ENCODE measurements at regions not wholly inside any gene's neighbourhood (a gene's known extent, or its start where the extent isn't known, plus 50 kb on each side); places are given as distances from the start of the nearest gene placed in this dataset.

- Histone ChIP-seq H3K27ac (ENCODE audit: low read length) (no peak overlapping the region), H3K4me1 (ENCODE audit: low read length) (no peaks in the 10 kb centered on the region)
Observed at GRCh38 chr2:193590831-193591230, 1396.1 kb upstream of the TMEFF2 start.

GRCh38 chr2:193584522-193584938, 1389.8 kb upstream of the TMEFF2 start:
- peaks cover 4% of the 10 kb centered on the region; the same call in 1 of the 2 replicates for H3K9me3 ChIP-seq (ENCODE audit: low read length)
- no peaks in the 10 kb centered on the region for H3K9me2 ChIP-seq (replicated peaks; ENCODE audit: insufficient read depth, low read length)
- H3K27ac ChIP-seq (ENCODE audit: low read length): no peak overlapping the region
- H3K79me2 ChIP-seq (ENCODE audit: low read length): no peaks in the 10 kb centered on the region
- no peaks in the 10 kb centered on the region for H3K36me3 ChIP-seq (ENCODE audit: insufficient read depth, low read length)
- H2AFZ ChIP-seq (ENCODE audit: low read length): no peak overlapping the region
- no peak overlapping the region for H3K4me2 ChIP-seq (ENCODE audit: low read depth, low read length, poor library complexity, severe bottlenecking)
- H3K4me1 ChIP-seq (ENCODE audit: low read length): no peaks in the 10 kb centered on the region
- DNase-seq: peak; percentile 75
- no peak overlapping the region for H3K4me3 ChIP-seq (ENCODE audit: low read length)
- H3K27me3 ChIP-seq (ENCODE audit: low read length): no peaks in the 10 kb centered on the region
- H4K20me1 ChIP-seq (ENCODE audit: insufficient read depth, low read depth, low read length): no peaks in the 10 kb centered on the region
- H3K9ac ChIP-seq (ENCODE audit: low read length): no peak overlapping the region

More at GRCh38 chr2:193590831-193591230, 1396.1 kb upstream of the TMEFF2 start:
- no peak overlapping the region for H3K9ac ChIP-seq (ENCODE audit: low read length)
- H4K20me1 ChIP-seq (ENCODE audit: insufficient read depth, low read depth, low read length): no peaks in the 10 kb centered on the region
- no peaks in the 10 kb centered on the region for H3K27me3 ChIP-seq (ENCODE audit: low read length)
- no peak overlapping the region for H3K4me3 ChIP-seq (ENCODE audit: low read length)
- H3K36me3 ChIP-seq (ENCODE audit: insufficient read depth, low read length): no peaks in the 10 kb centered on the region
- no peak for DNase-seq
- H2AFZ ChIP-seq (ENCODE audit: low read length): no peak overlapping the region
- H3K79me2 ChIP-seq (ENCODE audit: low read length): no peaks in the 10 kb centered on the region
- H3K9me2 ChIP-seq (replicated peaks; ENCODE audit: insufficient read depth, low read length): no peaks in the 10 kb centered on the region
- peaks cover 7% of the 10 kb centered on the region for H3K9me3 ChIP-seq (ENCODE audit: low read length)
- no peak overlapping the region for H3K4me2 ChIP-seq (ENCODE audit: low read depth, low read length, poor library complexity, severe bottlenecking)

DNA sequence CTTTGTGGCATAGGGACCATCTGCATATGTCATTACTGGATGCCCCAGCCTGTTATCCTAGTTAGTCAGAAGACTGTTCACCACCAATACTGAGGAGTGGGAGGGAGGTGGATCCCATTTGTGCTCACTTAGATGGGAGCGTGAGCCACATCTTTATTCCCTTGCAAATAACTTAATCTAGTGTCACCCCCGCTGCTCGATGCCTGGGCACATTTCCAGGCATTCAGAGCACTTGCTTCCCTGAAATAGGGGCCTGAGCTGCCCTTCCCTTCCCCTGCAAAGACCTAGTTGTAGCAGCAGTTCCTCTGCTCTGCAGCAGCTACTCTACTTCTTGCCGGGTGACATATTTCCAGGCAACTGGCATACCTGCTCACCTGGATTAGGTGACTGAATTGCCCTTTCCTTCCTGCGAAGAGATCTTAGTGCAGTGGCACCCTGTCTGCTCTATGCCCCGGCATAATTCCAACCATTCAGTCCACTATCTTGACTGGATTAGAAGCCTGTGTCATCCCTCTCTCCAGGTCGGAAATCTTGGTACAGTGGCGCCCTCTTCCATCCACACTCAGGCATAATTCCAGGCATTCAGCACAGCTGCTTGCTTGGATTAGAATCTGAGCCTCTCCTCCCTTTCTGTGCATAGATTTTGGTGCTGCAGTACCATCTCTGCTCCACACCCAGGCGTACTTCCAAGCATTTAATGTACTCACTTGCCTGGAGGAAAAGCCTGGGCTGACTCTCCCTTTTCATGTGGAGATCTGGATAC, 1389.1 kb upstream of the TMEFF2 start:
- Histone ChIP-seq H3K36me3 (ENCODE audit: insufficient read depth, low read length) (no peaks in the 10 kb centered on the region), H3K27ac (ENCODE audit: low read length) (no peak overlapping the region), H3K9ac (ENCODE audit: low read length) (no peak overlapping the region), H3K4me2 (ENCODE audit: low read depth, low read length, poor library complexity, severe bottlenecking) (no peak overlapping the region), H3K4me1 (ENCODE audit: low read length) (no peaks in the 10 kb centered on the region), H3K79me2 (ENCODE audit: low read length) (no peaks in the 10 kb centered on the region), H3K9me2 (replicated peaks; ENCODE audit: insufficient read depth, low read length) (no peaks in the 10 kb centered on the region), H2AFZ (ENCODE audit: low read length) (no peak overlapping the region), H3K4me3 (ENCODE audit: low read length) (no peak overlapping the region), H3K27me3 (ENCODE audit: low read length) (no peaks in the 10 kb centered on the region), H4K20me1 (ENCODE audit: insufficient read depth, low read depth, low read length) (no peaks in the 10 kb centered on the region), H3K9me3 (ENCODE audit: low read length) (peaks cover 4% of the 10 kb centered on the region; the same call in 1 of the 2 replicates)
- DNase-seq: peak; percentile 43

- DNase-seq: no peak
- Histone ChIP-seq H2AFZ (ENCODE audit: low read length) (no peak overlapping the region), H3K79me2 (ENCODE audit: low read length) (no peaks in the 10 kb centered on the region), H3K4me1 (ENCODE audit: low read length) (peaks cover 6% of the 10 kb centered on the region), H3K9me2 (replicated peaks; ENCODE audit: insufficient read depth, low read length) (no peaks in the 10 kb centered on the region), H3K9ac (ENCODE audit: low read length) (no peak overlapping the region), H3K4me2 (ENCODE audit: low read depth, low read length, poor library complexity, severe bottlenecking) (no peak overlapping the region), H3K9me3 (ENCODE audit: low read length) (no peaks in the 10 kb centered on the region), H3K4me3 (ENCODE audit: low read length) (no peak overlapping the region), H3K36me3 (ENCODE audit: insufficient read depth, low read length) (no peaks in the 10 kb centered on the region), H4K20me1 (ENCODE audit: insufficient read depth, low read depth, low read length) (no peaks in the 10 kb centered on the region), H3K27ac (ENCODE audit: low read length) (no peak overlapping the region), H3K27me3 (ENCODE audit: low read length) (no peaks in the 10 kb centered on the region)
Observed at GRCh38 chr2:193581807-193582206, 1387.1 kb upstream of the TMEFF2 start.

- H3K4me1 ChIP-seq (ENCODE audit: low read length): peaks cover 21% of the 10 kb centered on the region
- no peak overlapping the region for H3K9ac ChIP-seq (ENCODE audit: low read length)
- H3K9me3 ChIP-seq (ENCODE audit: low read length): no peaks in the 10 kb centered on the region
- no peaks in the 10 kb centered on the region for H3K79me2 ChIP-seq (ENCODE audit: low read length)
- no peaks in the 10 kb centered on the region for H3K36me3 ChIP-seq (ENCODE audit: insufficient read depth, low read length)
- H4K20me1 ChIP-seq (ENCODE audit: insufficient read depth, low read depth, low read length): no peaks in the 10 kb centered on the region
- H3K4me3 ChIP-seq (ENCODE audit: low read length): no peak overlapping the region
- no peaks in the 10 kb centered on the region for H3K27me3 ChIP-seq (ENCODE audit: low read length)
- H2AFZ ChIP-seq (ENCODE audit: low read length): no peak overlapping the region
- no peak for DNase-seq
- H3K9me2 ChIP-seq (replicated peaks; ENCODE audit: insufficient read depth, low read length): no peaks in the 10 kb centered on the region
- no peak overlapping the region for H3K27ac ChIP-seq (ENCODE audit: low read length)
- no peak overlapping the region for H3K4me2 ChIP-seq (ENCODE audit: low read depth, low read length, poor library complexity, severe bottlenecking)
Observed at GRCh38 chr2:193580176-193580950, 1385.6 kb upstream of the TMEFF2 start.

- H3K4me3 ChIP-seq (ENCODE audit: low read length): no peak overlapping the region
- H3K9me2 ChIP-seq (replicated peaks; ENCODE audit: insufficient read depth, low read length): no peaks in the 10 kb centered on the region
- no peaks in the 10 kb centered on the region for H3K36me3 ChIP-seq (ENCODE audit: insufficient read depth, low read length)
- no peak overlapping the region for H2AFZ ChIP-seq (ENCODE audit: low read length)
- no peak for DNase-seq
- no peak overlapping the region for H3K9ac ChIP-seq (ENCODE audit: low read length)
- no peak overlapping the region for H3K27ac ChIP-seq (ENCODE audit: low read length)
- no peak overlapping the region for H3K4me2 ChIP-seq (ENCODE audit: low read depth, low read length, poor library complexity, severe bottlenecking)
- no peaks in the 10 kb centered on the region for H4K20me1 ChIP-seq (ENCODE audit: insufficient read depth, low read depth, low read length)
- H3K79me2 ChIP-seq (ENCODE audit: low read length): no peaks in the 10 kb centered on the region
- H3K9me3 ChIP-seq (ENCODE audit: low read length): no peaks in the 10 kb centered on the region
- no peaks in the 10 kb centered on the region for H3K27me3 ChIP-seq (ENCODE audit: low read length)
- H3K4me1 ChIP-seq (ENCODE audit: low read length): no peaks in the 10 kb centered on the region
Observed at GRCh38 chr2:193566886-193567285, 1372.2 kb upstream of the TMEFF2 start.

DNA sequence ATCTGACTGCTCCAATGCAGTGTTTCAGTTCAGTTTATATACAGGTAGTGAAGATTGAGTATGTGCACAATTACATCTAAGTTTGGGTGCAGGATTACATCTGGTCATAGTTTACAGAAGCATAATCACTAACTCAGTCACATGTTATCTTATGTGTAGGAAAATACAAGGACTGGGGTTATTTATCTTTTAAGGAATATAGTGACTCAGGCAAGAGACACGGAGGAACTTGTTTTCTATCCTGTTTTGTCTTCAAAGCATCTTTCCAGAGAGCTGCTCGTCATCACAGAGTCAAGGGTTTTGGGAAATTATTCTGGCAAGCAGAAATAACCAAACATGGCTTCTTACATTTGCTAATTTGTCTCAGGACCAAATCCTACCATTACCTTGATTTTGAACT, 1371.5 kb upstream of the TMEFF2 start:
- H3K27ac ChIP-seq (ENCODE audit: low read length): no peak overlapping the region
- H3K9me2 ChIP-seq (replicated peaks; ENCODE audit: insufficient read depth, low read length): no peaks in the 10 kb centered on the region
- H3K4me1 ChIP-seq (ENCODE audit: low read length): no peaks in the 10 kb centered on the region
- H3K79me2 ChIP-seq (ENCODE audit: low read length): no peaks in the 10 kb centered on the region
- no peaks in the 10 kb centered on the region for H3K36me3 ChIP-seq (ENCODE audit: insufficient read depth, low read length)
- no peaks in the 10 kb centered on the region for H4K20me1 ChIP-seq (ENCODE audit: insufficient read depth, low read depth, low read length)
- no peak overlapping the region for H3K4me3 ChIP-seq (ENCODE audit: low read length)
- DNase-seq: no peak
- no peak overlapping the region for H2AFZ ChIP-seq (ENCODE audit: low read length)
- no peaks in the 10 kb centered on the region for H3K27me3 ChIP-seq (ENCODE audit: low read length)
- no peak overlapping the region for H3K9ac ChIP-seq (ENCODE audit: low read length)
- no peak overlapping the region for H3K4me2 ChIP-seq (ENCODE audit: low read depth, low read length, poor library complexity, severe bottlenecking)
- H3K9me3 ChIP-seq (ENCODE audit: low read length): no peaks in the 10 kb centered on the region

- no peaks in the 10 kb centered on the region for H4K20me1 ChIP-seq (ENCODE audit: insufficient read depth, low read depth, low read length)
- H3K9ac ChIP-seq (ENCODE audit: low read length): no peak overlapping the region
- H3K36me3 ChIP-seq (ENCODE audit: insufficient read depth, low read length): no peaks in the 10 kb centered on the region
- H3K27ac ChIP-seq (ENCODE audit: low read length): no peak overlapping the region
- no peak overlapping the region for H3K4me2 ChIP-seq (ENCODE audit: low read depth, low read length, poor library complexity, severe bottlenecking)
- H2AFZ ChIP-seq (ENCODE audit: low read length): no peak overlapping the region
- H3K9me2 ChIP-seq (replicated peaks; ENCODE audit: insufficient read depth, low read length): no peaks in the 10 kb centered on the region
- H3K79me2 ChIP-seq (ENCODE audit: low read length): no peaks in the 10 kb centered on the region
- H3K27me3 ChIP-seq (ENCODE audit: low read length): no peaks in the 10 kb centered on the region
- no peak overlapping the region for H3K4me3 ChIP-seq (ENCODE audit: low read length)
- no peaks in the 10 kb centered on the region for H3K9me3 ChIP-seq (ENCODE audit: low read length)
- no peak for DNase-seq
- H3K4me1 ChIP-seq (ENCODE audit: low read length): no peaks in the 10 kb centered on the region
Observed at GRCh38 chr2:193562031-193562430, 1367.3 kb upstream of the TMEFF2 start.

Data from Karpas-422 (cell line).